K562 (cell line): ENCODE measurements at regions not wholly inside any gene's neighbourhood (a gene's known extent, or its start where the extent isn't known, plus 50 kb on each side); places are given as distances from the start of the nearest gene placed in this dataset.

Experiments
- BDP1 ChIP-seq: IDR thresholded peaks from 3 replicates; pipeline ENCODE4 v1.6.1; 2011; ENCODE audit not compliant: insufficient read length, insufficient read depth
- CC2D1A ChIP-seq: fragments of 450-650 bp; IDR thresholded peaks from 2 replicates; pipeline ENCODE4 v1.6.1; 2017; ENCODE audit warnings: mild to moderate bottlenecking
- FOSL1 ChIP-seq: fragments of 200-800 bp; sonication (Bioruptor generic); conservative IDR thresholded peaks from 2 replicates; pipeline ENCODE4 v1.6.1; 2016; ENCODE audit warnings: missing genetic modification characterization, missing compliant biosample characterization
- FOXM1 ChIP-seq, 2 experiments: fragments of 450-650 bp in 1 of 2; sonication (generic) in 1 of 2; formaldehyde crosslinking in 1 of 2; IDR thresholded peaks; 2 replicates each; pipeline versions ENCODE4 v1.6.1 to v1.9.0; 2017 to 2022; ENCODE audit warnings: low read depth in 2 of 2, mild to moderate bottlenecking in 2 of 2, missing genetic modification reagents in 1 of 2, moderate library complexity in 1 of 2
- HCFC1 ChIP-seq: IDR thresholded peaks from 2 replicates; pipeline ENCODE4 v1.6.1; 2012; ENCODE audit warnings: low read depth, low read length, improper control_type of control experiment
- HLTF ChIP-seq: fragments of 450-650 bp; IDR thresholded peaks from 2 replicates; pipeline ENCODE4 v1.6.1; 2016
- HNRNPL ChIP-seq: fragments of 200-400 bp; formaldehyde crosslinking; IDR thresholded peaks from 2 replicates; pipeline ENCODE4 v1.6.1; 2017; ENCODE audit warnings: low read depth, mild to moderate bottlenecking, low read length
- MYBL2 ChIP-seq, 2 experiments: fragments of 450-650 bp in 1 of 2; sonication (generic) in 1 of 2; formaldehyde crosslinking in 1 of 2; IDR thresholded peaks; 2 replicates each; pipeline versions ENCODE4 v1.6.1 to v1.8.1; 2017 to 2022; ENCODE audit warnings: borderline replicate concordance in 1 of 2, inconsistent platforms in 1 of 2, low read depth in 1 of 2, mild to moderate bottlenecking in 1 of 2, missing genetic modification reagents in 1 of 2, moderate library complexity in 1 of 2
- NCOA2 ChIP-seq, 2 experiments: fragments of 450-650 bp; IDR thresholded peaks; 2 replicates each; pipeline ENCODE4 v1.6.1; 2018; ENCODE audit warnings: mild to moderate bottlenecking in 2 of 2, moderate library complexity in 1 of 2; ENCODE audit not compliant: partially characterized antibody in 2 of 2
- PCBP1 ChIP-seq: fragments of 200-400 bp; formaldehyde crosslinking; IDR thresholded peaks from 2 replicates; pipeline ENCODE4 v1.6.1; 2018; ENCODE audit warnings: mild to moderate bottlenecking, low read depth, low read length; ENCODE audit not compliant: poor library complexity, severe bottlenecking
- RBM39 ChIP-seq: fragments of 200-400 bp; formaldehyde crosslinking; optimal IDR thresholded peaks from 2 replicates; pipeline ENCODE3; 2018; ENCODE audit warnings: low read depth, low read length
- SMAD1 ChIP-seq: fragments of 150-350 bp; IDR thresholded peaks from 2 replicates; pipeline ENCODE4 v1.6.1; 2014; ENCODE audit warnings: low read length, low read depth; ENCODE audit not compliant: partially characterized antibody
- TAF9B ChIP-seq: fragments of 450-650 bp; IDR thresholded peaks from 2 replicates; pipeline ENCODE4 v1.6.1; 2018; ENCODE audit warnings: mild to moderate bottlenecking; ENCODE audit not compliant: partially characterized antibody
- TOE1 ChIP-seq, 2 experiments: fragments of 450-650 bp in 1 of 2; sonication (generic) in 1 of 2; formaldehyde crosslinking in 1 of 2; IDR thresholded peaks; 2 replicates each; pipeline versions ENCODE4 v1.7.1 to v1.8.0; 2016 to 2022; ENCODE audit warnings: borderline replicate concordance in 2 of 2, mild to moderate bottlenecking in 2 of 2, antibody characterized with exemption in 1 of 2, inconsistent platforms in 1 of 2, low read depth in 1 of 2, missing genetic modification reagents in 1 of 2, moderate library complexity in 1 of 2
- WHSC1 ChIP-seq: IDR thresholded peaks from one replicate; pipeline ENCODE4 v1.6.1; 2012; ENCODE audit warnings: low read length, control low read depth, inconsistent platforms
- XRCC4 ChIP-seq: IDR thresholded peaks from one replicate; pipeline ENCODE4 v1.6.1; 2011; ENCODE audit not compliant: insufficient read depth, insufficient read length; ENCODE audit errors: extremely low read depth
- ZNF165 ChIP-seq: fragments of 250-450 bp; sonication (Bioruptor Pico); IDR thresholded peaks from 2 replicates; pipeline ENCODE4 v1.4.0; 2020; ENCODE audit warnings: borderline replicate concordance
- TF ChIP-seq, protein P1 (sequence below): fragments of 200-800 bp; sonication (Bioruptor generic); IDR thresholded peaks from 2 replicates; pipeline ENCODE4 v1.6.1; 2017; ENCODE audit warnings: missing genetic modification characterization, missing compliant biosample characterization
- TF ChIP-seq, protein P2 (sequence below), 2 experiments: fragments of 450-650 bp in 1 of 2; IDR thresholded peaks; 2 replicates each; pipeline ENCODE4 v1.6.1; 2011 to 2017; ENCODE audit warnings: low read depth in 2 of 2, antibody characterized with exemption in 1 of 2, borderline replicate concordance in 1 of 2, low read length in 1 of 2, mild to moderate bottlenecking in 1 of 2, mixed read lengths in 1 of 2; ENCODE audit not compliant: control insufficient read depth in 1 of 2
- TF ChIP-seq, protein P3 (sequence below): fragments of 250-450 bp; sonication (Bioruptor Pico); IDR thresholded peaks from 2 replicates; pipeline ENCODE4 v1.8.0; 2022; ENCODE audit warnings: inconsistent platforms, mild to moderate bottlenecking, moderate library complexity, borderline replicate concordance

DNA sequence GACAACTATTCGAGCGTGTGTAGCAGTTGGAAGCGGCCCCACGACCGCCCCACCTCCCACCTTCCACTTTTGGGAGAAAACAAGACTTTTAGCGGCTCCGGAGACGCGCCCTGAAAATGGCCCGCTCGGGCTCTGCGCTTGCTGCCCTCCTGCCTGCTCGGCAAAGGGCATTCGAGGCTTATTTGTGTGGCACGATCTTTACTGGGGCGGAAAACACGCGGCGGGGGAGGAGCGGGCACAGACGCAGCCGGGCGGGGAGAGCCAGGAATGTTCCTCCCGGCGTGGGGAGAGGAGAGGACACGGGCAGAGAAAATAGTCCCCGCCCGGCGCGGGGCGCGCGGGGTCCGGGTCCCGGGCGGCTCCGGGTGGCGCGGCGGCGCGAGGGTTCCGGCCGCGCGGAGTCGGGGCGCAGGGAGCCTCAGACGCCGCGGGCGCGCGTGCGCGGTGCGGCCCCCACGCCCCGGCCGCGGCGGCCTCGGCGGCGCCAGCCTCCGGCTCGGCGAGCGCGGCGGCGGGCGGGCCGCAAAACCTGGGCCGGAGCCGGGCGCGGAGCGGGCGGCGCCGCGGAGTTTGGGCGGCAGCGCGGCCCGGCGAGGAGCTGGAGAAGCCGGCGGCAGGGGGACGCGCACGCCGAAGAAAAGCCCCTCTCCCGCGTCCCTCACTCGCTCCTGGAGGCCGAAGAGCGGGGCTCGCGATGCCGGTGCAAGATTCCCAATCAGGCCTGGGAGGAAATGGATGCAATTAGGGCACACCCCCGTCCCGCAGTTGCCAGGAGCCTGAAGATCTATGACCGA, 90.0 kb upstream of the ARID1B start (continued):
- TF ChIP-seq FOXM1 (IDR thresholded peaks at IDR 0.05; ENCODE audit: low read depth) (peak; percentile 7; the same call in 1 of the 2 replicates), FOXM1 (CRISPR knock-in tag; IDR thresholded peaks at IDR 0.05; ENCODE audit: low read depth) (0 out of 2 replicates have a peak, but pooled peaks have one; percentile 26), TAF9B (peak; percentile 86), BDP1 (no peak), RBM39 (peak; percentile 78), MYBL2 (IDR thresholded peaks at IDR 0.05; ENCODE audit: low read depth) (no peak), MYBL2 (CRISPR knock-in tag; IDR thresholded peaks at IDR 0.05; ENCODE audit: borderline replicate concordance) (no peak), ZNF165 (CRISPR knock-in tag) (no peak), CC2D1A (0 out of 2 replicates have a peak, but pooled peaks have one; percentile 10), TOE1 (IDR thresholded peaks at IDR 0.05; ENCODE audit: borderline replicate concordance) (no peak), TOE1 (CRISPR knock-in tag; IDR thresholded peaks at IDR 0.05; ENCODE audit: borderline replicate concordance, low read depth) (peak; percentile 65; the same call in 1 of the 2 replicates), FOSL1 (peak; percentile 62), SMAD1 (peak; percentile 77), HNRNPL (no peak), WHSC1 (no peak), HLTF (0 out of 2 replicates have a peak, but pooled peaks have one; percentile 55), XRCC4 (no peak), NCOA2 (IDR thresholded peaks at IDR 0.05; ENCODE audit: partially characterized antibody in 2 of 2) (no peak), HCFC1 (peak; percentile 77), PCBP1 (peak; percentile 73)
- TF ChIP-seq, protein P1, sequence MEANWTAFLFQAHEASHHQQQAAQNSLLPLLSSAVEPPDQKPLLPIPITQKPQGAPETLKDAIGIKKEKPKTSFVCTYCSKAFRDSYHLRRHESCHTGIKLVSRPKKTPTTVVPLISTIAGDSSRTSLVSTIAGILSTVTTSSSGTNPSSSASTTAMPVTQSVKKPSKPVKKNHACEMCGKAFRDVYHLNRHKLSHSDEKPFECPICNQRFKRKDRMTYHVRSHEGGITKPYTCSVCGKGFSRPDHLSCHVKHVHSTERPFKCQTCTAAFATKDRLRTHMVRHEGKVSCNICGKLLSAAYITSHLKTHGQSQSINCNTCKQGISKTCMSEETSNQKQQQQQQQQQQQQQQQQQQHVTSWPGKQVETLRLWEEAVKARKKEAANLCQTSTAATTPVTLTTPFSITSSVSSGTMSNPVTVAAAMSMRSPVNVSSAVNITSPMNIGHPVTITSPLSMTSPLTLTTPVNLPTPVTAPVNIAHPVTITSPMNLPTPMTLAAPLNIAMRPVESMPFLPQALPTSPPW (CRISPR knock-in tag): peak; percentile 83
- TF ChIP-seq, protein P2, sequence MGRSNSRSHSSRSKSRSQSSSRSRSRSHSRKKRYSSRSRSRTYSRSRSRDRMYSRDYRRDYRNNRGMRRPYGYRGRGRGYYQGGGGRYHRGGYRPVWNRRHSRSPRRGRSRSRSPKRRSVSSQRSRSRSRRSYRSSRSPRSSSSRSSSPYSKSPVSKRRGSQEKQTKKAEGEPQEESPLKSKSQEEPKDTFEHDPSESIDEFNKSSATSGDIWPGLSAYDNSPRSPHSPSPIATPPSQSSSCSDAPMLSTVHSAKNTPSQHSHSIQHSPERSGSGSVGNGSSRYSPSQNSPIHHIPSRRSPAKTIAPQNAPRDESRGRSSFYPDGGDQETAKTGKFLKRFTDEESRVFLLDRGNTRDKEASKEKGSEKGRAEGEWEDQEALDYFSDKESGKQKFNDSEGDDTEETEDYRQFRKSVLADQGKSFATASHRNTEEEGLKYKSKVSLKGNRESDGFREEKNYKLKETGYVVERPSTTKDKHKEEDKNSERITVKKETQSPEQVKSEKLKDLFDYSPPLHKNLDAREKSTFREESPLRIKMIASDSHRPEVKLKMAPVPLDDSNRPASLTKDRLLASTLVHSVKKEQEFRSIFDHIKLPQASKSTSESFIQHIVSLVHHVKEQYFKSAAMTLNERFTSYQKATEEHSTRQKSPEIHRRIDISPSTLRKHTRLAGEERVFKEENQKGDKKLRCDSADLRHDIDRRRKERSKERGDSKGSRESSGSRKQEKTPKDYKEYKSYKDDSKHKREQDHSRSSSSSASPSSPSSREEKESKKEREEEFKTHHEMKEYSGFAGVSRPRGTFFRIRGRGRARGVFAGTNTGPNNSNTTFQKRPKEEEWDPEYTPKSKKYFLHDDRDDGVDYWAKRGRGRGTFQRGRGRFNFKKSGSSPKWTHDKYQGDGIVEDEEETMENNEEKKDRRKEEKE (IDR thresholded peaks at IDR 0.05; ENCODE audit: borderline replicate concordance in 1 of 2, control insufficient read depth in 1 of 2, low read depth in 2 of 2, low read length in 1 of 2): peak in 1 of 2 experiments; percentile 77; a peak in 1 of 4 replicates
- TF ChIP-seq, protein P3, sequence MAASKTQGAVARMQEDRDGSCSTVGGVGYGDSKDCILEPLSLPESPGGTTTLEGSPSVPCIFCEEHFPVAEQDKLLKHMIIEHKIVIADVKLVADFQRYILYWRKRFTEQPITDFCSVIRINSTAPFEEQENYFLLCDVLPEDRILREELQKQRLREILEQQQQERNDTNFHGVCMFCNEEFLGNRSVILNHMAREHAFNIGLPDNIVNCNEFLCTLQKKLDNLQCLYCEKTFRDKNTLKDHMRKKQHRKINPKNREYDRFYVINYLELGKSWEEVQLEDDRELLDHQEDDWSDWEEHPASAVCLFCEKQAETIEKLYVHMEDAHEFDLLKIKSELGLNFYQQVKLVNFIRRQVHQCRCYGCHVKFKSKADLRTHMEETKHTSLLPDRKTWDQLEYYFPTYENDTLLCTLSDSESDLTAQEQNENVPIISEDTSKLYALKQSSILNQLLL: no peak
